Keratinocyte (primary cell): ENCODE measurements at regions not wholly inside any gene's neighbourhood (a gene's known extent, or its start where the extent isn't known, plus 50 kb on each side); places are given as distances from the start of the nearest gene placed in this dataset.

Experiments used
- DNase-seq: peaks from one replicate; pipeline ENCODE4 v3.0.0-alpha.2; 2011; ENCODE audit warnings: low read depth, missing footprints, low spot score
- FAIRE-seq: peaks from 2 replicates; lab custom pipeline; 2011; peaks lifted over from hg19 to GRCh38; lab: Jason Lieb, UNC
- H2AFZ ChIP-seq: 2 replicates; pipeline ENCODE4 v1.6.0; 2012; ENCODE audit warnings: low read length, control low read depth, inconsistent platforms; ENCODE audit not compliant: control insufficient read depth
- H3K27ac ChIP-seq: 2 replicates; pipeline ENCODE4 v1.5.1; 2011; ENCODE audit warnings: low read length; ENCODE audit not compliant: control insufficient read depth, insufficient read depth
- H3K27me3 ChIP-seq: 3 replicates; pipeline ENCODE4 v1.6.0; 2011; ENCODE audit warnings: low read length; ENCODE audit not compliant: control insufficient read depth, insufficient read depth; ENCODE audit errors: extremely low read depth
- H3K36me3 ChIP-seq, 2 experiments: 2 replicates in 1 of 2; 3 replicates in 1 of 2; pipeline ENCODE4 v1.5.1; 2011; ENCODE audit warnings: low read length in 2 of 2, mild to moderate bottlenecking in 1 of 2; ENCODE audit not compliant: control insufficient read depth in 2 of 2, insufficient read depth in 2 of 2; ENCODE audit errors: extremely low read depth in 1 of 2
- H3K4me1 ChIP-seq: 3 replicates; pipeline ENCODE4 v1.5.1; 2011; ENCODE audit warnings: low read length; ENCODE audit not compliant: control insufficient read depth, insufficient read depth; ENCODE audit errors: extremely low read depth
- H3K4me2 ChIP-seq: 3 replicates; pipeline ENCODE4 v1.6.0; 2011; ENCODE audit warnings: low read depth, low read length; ENCODE audit not compliant: control insufficient read depth, insufficient read depth; ENCODE audit errors: extremely low read depth
- H3K4me3 ChIP-seq, 3 experiments: fragments of 200-600 bp in 1 of 3; sonication (generic) in 1 of 3; 2 replicates in 2 of 3; 3 replicates in 1 of 3; pipeline ENCODE4 v1.5.1; 2011 to 2016; ENCODE audit warnings: low read length in 3 of 3, mild to moderate bottlenecking in 3 of 3, control low read depth in 2 of 3, inconsistent platforms in 1 of 3, low read depth in 1 of 3, mixed read lengths in 1 of 3, mixed run types in 1 of 3, moderate library complexity in 1 of 3; ENCODE audit not compliant: control insufficient read depth in 2 of 3, insufficient read depth in 2 of 3; ENCODE audit errors: extremely low read depth in 1 of 3
- H3K79me2 ChIP-seq: 2 replicates; pipeline ENCODE4 v1.6.0; 2012; ENCODE audit warnings: low read length; ENCODE audit not compliant: control insufficient read depth, insufficient read depth
- H3K9ac ChIP-seq: 3 replicates; pipeline ENCODE4 v1.6.0; 2011; ENCODE audit warnings: low read length; ENCODE audit not compliant: control insufficient read depth, insufficient read depth; ENCODE audit errors: extremely low read depth
- H3K9me1 ChIP-seq: 3 replicates; pipeline ENCODE4 v1.6.0; 2011; ENCODE audit warnings: low read length; ENCODE audit not compliant: control insufficient read depth, insufficient read depth; ENCODE audit errors: extremely low read depth
- H3K9me3 ChIP-seq: 2 replicates; pipeline ENCODE4 v1.5.1; 2012; ENCODE audit warnings: low read depth, low read length; ENCODE audit not compliant: control insufficient read depth
- H4K20me1 ChIP-seq: 3 replicates; pipeline ENCODE4 v1.6.0; 2011; ENCODE audit warnings: low read length; ENCODE audit not compliant: control insufficient read depth, insufficient read depth; ENCODE audit errors: extremely low read depth
- EZH2 ChIP-seq: IDR thresholded peaks from one replicate; pipeline ENCODE4 v1.6.1; 2012; ENCODE audit warnings: inconsistent platforms, mild to moderate bottlenecking, low read length, moderate library complexity
- dilution Hi-C: fragments of 300-500 bp; cut with MboI; formaldehyde crosslinking; loops from one replicate; pipeline ENCODE4 v1.7.0; 2020; ENCODE audit warnings: low sequenced_read_pairs; ENCODE audit not compliant: extremely low pct_ligation_motif_present
- TF ChIP-seq, protein P1 (sequence below), 3 experiments: IDR thresholded peaks in 1 of 3; conservative IDR thresholded peaks in 1 of 3; optimal IDR thresholded peaks in 1 of 3; 2 replicates in 2 of 3; 3 replicates in 1 of 3; pipeline versions ENCODE3 to v1.5.1; 2011; ENCODE audit warnings: low read length in 3 of 3, mild to moderate bottlenecking in 3 of 3, moderate library complexity in 2 of 3, control low read depth in 1 of 3, inconsistent platforms in 1 of 3; ENCODE audit not compliant: insufficient read depth in 2 of 3; ENCODE audit errors: extremely low read depth in 1 of 3

DNA sequence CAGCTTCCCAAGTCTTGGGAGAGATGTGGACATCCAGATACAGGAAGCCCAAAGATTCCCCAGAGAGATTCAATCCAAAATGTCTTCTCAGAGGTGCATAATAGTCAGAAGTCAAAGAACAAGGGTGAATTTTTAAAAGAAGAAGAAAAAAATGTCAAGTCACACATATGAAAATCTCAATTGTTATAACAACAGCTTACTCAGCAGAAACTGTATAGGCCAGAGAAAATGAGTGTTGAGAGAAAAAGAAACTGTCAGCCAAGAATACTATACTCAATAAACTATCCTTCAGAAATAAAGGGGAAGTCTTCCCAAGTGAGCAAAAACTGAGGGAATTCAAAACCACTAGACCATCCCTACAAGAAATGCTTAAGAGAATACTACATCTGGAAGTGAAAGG lies 612.9 kb upstream of the POU3F3 start:
- dilution Hi-C loops = no loop called here
- H3K36me3 ChIP-seq = no peaks in the 10 kb centered on the region

DNA sequence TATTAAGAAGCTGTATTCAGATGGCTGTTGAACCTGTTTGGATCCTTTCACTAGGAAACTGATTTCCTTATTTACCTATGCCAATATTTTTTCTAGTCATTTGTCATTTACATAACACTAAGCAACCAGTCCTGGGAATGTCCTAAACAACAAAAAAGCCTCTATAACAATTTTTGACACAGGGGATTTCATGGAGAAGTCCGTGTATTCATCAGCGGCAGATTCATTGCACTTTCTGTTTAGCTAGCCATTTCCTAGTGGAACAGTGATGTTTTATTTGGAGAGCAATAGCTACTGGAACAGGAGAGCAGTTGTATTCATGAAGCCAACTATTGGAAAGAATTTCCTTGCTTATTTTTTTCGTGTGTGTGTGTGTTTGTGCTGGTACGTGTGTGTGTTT lies 604.3 kb upstream of the POU3F3 start:
- TF ChIP-seq EZH2 = no peak
- TF ChIP-seq, protein P1, sequence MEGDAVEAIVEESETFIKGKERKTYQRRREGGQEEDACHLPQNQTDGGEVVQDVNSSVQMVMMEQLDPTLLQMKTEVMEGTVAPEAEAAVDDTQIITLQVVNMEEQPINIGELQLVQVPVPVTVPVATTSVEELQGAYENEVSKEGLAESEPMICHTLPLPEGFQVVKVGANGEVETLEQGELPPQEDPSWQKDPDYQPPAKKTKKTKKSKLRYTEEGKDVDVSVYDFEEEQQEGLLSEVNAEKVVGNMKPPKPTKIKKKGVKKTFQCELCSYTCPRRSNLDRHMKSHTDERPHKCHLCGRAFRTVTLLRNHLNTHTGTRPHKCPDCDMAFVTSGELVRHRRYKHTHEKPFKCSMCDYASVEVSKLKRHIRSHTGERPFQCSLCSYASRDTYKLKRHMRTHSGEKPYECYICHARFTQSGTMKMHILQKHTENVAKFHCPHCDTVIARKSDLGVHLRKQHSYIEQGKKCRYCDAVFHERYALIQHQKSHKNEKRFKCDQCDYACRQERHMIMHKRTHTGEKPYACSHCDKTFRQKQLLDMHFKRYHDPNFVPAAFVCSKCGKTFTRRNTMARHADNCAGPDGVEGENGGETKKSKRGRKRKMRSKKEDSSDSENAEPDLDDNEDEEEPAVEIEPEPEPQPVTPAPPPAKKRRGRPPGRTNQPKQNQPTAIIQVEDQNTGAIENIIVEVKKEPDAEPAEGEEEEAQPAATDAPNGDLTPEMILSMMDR (optimal IDR thresholded peaks at IDR 0.05 in 1 of 3, IDR thresholded peaks at IDR 0.05 in 1 of 3, conservative IDR thresholded peaks at IDR 0.05 in 1 of 3; ENCODE audit: extremely low read depth in 1 of 3, insufficient read depth in 2 of 3, low read length in 3 of 3) = no peak
- Histone ChIP-seq H2AFZ (no peak overlapping the region), H4K20me1 (no peaks in the 10 kb centered on the region), H3K27me3 (no peaks in the 10 kb centered on the region), H3K9ac (no peak overlapping the region), H3K79me2 (no peaks in the 10 kb centered on the region), H3K4me1 (no peaks in the 10 kb centered on the region), H3K4me2 (no peak overlapping the region), H3K4me3 (no peak overlapping the region), H3K36me3 (no peaks in the 10 kb centered on the region), H3K27ac (no peak overlapping the region), H3K9me1 (no peaks in the 10 kb centered on the region), H3K9me3 (no peaks in the 10 kb centered on the region)
- dilution Hi-C loops = no loop called here
- no peak for DNase-seq
- no peak for FAIRE-seq

More for the DNA sequence above, 612.9 kb upstream of the POU3F3 start:
- no peak overlapping the region for H3K9ac ChIP-seq
- H3K27ac ChIP-seq = no peak overlapping the region
- FAIRE-seq = no peak
- no peak for TF ChIP-seq EZH2
- TF ChIP-seq, protein P1 (optimal IDR thresholded peaks at IDR 0.05 in 1 of 3, IDR thresholded peaks at IDR 0.05 in 1 of 3, conservative IDR thresholded peaks at IDR 0.05 in 1 of 3; ENCODE audit: extremely low read depth in 1 of 3, insufficient read depth in 2 of 3, low read length in 3 of 3) = no peak
- H3K79me2 ChIP-seq = no peaks in the 10 kb centered on the region
- no peaks in the 10 kb centered on the region for H3K9me1 ChIP-seq
- no peaks in the 10 kb centered on the region for H4K20me1 ChIP-seq
- H3K4me3 ChIP-seq = no peak overlapping the region
- no peaks in the 10 kb centered on the region for H3K4me1 ChIP-seq
- H2AFZ ChIP-seq = no peak overlapping the region
- no peaks in the 10 kb centered on the region for H3K27me3 ChIP-seq
- no peak for DNase-seq
- H3K4me2 ChIP-seq = no peak overlapping the region
- H3K9me3 ChIP-seq = no peaks in the 10 kb centered on the region
